ENCODE measurements at regions not wholly inside any gene's neighbourhood (a gene's known extent, or its start where the extent isn't known, plus 50 kb on each side); places are given as distances from the start of the nearest gene placed in this dataset.

DNA sequence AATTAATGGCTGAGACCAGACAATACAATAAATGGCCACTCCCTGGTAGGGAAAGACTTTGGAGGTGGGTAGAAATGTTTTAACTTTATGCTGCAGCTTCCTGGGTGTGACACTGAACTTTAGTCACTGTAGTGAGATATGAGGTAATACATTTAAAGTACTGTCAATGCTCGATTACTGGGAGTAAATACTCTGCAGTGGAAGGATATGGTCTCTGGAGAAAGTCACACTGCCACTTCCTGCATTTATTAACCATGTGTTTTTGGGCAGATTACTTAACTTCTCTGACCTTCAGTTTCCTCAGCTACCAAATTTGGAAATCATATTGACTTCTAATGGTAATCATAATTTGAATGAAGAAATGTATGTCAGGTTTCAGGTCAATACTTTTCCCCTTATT is 317.1 kb upstream of the TGFBR2 start:
- FAIRE-seq (no peak), DNase-seq (peak; percentile 91)
- H3K9me3 ChIP-seq (ENCODE audit: control insufficient read depth in 2 of 2, insufficient read depth in 1 of 2, low read depth in 1 of 2, low read length in 1 of 2) = no peaks in the 10 kb centered on the region
- H3K4me3 ChIP-seq (ENCODE audit: low read depth in 1 of 3, low read length in 3 of 3) = no peak overlapping the region
- peaks cover 0 to 22% (median 7%) of the 10 kb centered on the region in 3 donors for H3K4me1 ChIP-seq (ENCODE audit: control insufficient read depth in 3 of 3, insufficient read depth in 2 of 3, low read depth in 1 of 3, low read length in 2 of 3)
- 0 to 9% (median 2%) methylated on average over 1 of the region's 1 CpG for WGBS, 3 donors
- H3K27me3 ChIP-seq (ENCODE audit: control insufficient read depth in 3 of 3, insufficient read depth in 3 of 3, low read length in 3 of 3) = no peaks in the 10 kb centered on the region
- peak overlapping the region in 2 of 3 donors; percentile 53 to 87 for H3K27ac ChIP-seq (ENCODE audit: low read depth in 1 of 3, low read length in 2 of 3)
- no peaks in the 10 kb centered on the region for H3K36me3 ChIP-seq (ENCODE audit: control insufficient read depth in 3 of 3, insufficient read depth in 2 of 3, low read depth in 1 of 3, low read length in 3 of 3)

DNA sequence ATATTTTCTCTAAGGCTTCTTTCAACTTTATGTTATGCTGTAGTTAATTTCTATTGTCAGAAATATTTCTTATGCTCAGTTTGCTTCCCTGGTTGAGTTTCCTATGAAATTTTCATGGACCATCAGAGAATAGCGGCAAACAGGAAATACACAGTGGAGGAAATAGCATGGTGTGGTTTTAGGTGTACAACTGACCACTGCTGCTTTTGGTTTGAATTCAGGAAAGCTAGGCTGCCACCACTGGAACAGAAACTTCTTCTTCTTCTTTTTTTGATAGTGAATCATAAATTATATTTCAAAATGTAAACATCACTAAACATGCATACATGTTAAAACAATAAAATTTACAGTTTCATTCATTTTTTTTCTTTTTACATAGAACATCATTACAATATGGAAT is 316.6 kb upstream of the TGFBR2 start:
- Histone ChIP-seq H3K9me3 (ENCODE audit: control insufficient read depth in 2 of 2, insufficient read depth in 1 of 2, low read depth in 1 of 2, low read length in 1 of 2) (no peaks in the 10 kb centered on the region), H3K4me3 (ENCODE audit: low read depth in 1 of 3, low read length in 3 of 3) (no peak overlapping the region), H3K27ac (ENCODE audit: low read depth in 1 of 3, low read length in 2 of 3) (peak overlapping the region in 1 of 3 donors; percentile 87), H3K36me3 (ENCODE audit: control insufficient read depth in 3 of 3, insufficient read depth in 2 of 3, low read depth in 1 of 3, low read length in 3 of 3) (no peaks in the 10 kb centered on the region), H3K27me3 (ENCODE audit: control insufficient read depth in 3 of 3, insufficient read depth in 3 of 3, low read length in 3 of 3) (no peaks in the 10 kb centered on the region), H3K4me1 (ENCODE audit: control insufficient read depth in 3 of 3, insufficient read depth in 2 of 3, low read depth in 1 of 3, low read length in 2 of 3) (peaks cover 0 to 21% (median 7%) of the 10 kb centered on the region in 3 donors)
- DNase-seq (no peak), FAIRE-seq (no peak)
- 60 to 90% (median 60%) methylated on average over 1 of the region's 1 CpG for whole genome bisulfite sequencing, 3 donors

DNA sequence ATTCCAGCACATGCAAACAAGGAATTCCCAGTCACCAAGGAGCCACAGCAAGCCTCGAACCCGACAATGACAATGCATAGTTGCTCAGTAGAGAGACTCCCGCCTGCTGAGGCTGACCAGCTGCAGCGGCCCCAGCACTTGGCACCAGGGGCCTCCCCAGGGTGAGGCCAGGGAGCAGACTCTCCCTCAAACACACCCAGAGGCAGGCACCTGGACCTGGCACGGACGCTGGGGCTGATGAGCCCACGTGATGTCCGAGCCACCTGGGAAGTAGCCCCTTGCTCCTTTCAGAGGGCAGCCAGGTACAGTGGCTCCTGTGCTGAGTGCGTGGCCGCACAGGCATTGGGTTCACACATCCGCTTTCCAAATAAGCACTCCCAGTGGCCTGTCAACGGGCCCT is 315.9 kb upstream of the TGFBR2 start:
- Histone ChIP-seq H3K4me3 (ENCODE audit: low read depth in 1 of 3, low read length in 3 of 3) (no peak overlapping the region), H3K9me3 (ENCODE audit: control insufficient read depth in 2 of 2, insufficient read depth in 1 of 2, low read depth in 1 of 2, low read length in 1 of 2) (no peaks in the 10 kb centered on the region), H3K27ac (ENCODE audit: low read depth in 1 of 3, low read length in 2 of 3) (no peak overlapping the region), H3K4me1 (ENCODE audit: control insufficient read depth in 3 of 3, insufficient read depth in 2 of 3, low read depth in 1 of 3, low read length in 2 of 3) (peaks cover 0 to 21% (median 7%) of the 10 kb centered on the region in 3 donors), H3K36me3 (ENCODE audit: control insufficient read depth in 3 of 3, insufficient read depth in 2 of 3, low read depth in 1 of 3, low read length in 3 of 3) (no peaks in the 10 kb centered on the region), H3K27me3 (ENCODE audit: control insufficient read depth in 3 of 3, insufficient read depth in 3 of 3, low read length in 3 of 3) (no peaks in the 10 kb centered on the region)
- DNase-seq (no peak), FAIRE-seq (no peak)
- 94 to 96% (median 94%) methylated on average over 10 to 12 of the region's 12 CpGs for WGBS, 3 donors

DNA sequence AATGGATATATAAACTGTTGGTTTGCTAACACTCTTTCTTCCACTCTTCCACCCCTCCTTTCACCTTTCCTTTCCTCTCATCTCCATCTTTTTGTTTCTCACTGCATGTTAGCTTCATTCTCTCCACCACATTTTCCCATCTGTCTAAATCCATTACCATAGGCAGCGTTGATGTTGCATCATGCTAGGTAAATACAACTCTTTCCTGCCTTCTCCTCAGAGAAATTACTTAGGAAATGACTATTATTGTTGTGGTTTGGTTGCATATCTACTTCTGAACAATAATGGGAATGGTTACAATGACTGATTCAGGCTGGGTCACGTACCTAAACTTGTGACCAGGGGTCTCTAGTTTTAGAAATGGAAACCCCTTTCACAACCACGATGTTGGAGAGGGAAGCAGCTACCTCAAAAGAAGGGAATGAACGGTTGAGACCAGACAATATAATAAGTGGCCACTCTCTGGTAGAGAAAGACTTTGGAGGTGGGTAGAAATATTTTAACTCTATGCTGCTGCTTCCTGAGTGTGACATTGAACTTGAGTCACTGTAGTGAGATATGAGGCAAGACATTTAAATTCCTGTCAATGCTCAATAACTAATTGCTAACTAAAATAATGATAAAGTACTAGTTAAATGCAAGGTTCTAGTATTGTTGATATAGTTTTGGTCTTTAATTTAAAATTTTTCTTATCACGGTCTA is 314.1 kb upstream of the TGFBR2 start:
- 76 to 83% (median 80%) methylated on average over 5 of the region's 5 CpGs for WGBS, 3 donors
- Histone ChIP-seq H3K36me3 (ENCODE audit: control insufficient read depth in 3 of 3, insufficient read depth in 2 of 3, low read depth in 1 of 3, low read length in 3 of 3) (no peaks in the 10 kb centered on the region), H3K4me3 (ENCODE audit: low read depth in 1 of 3, low read length in 3 of 3) (no peak overlapping the region), H3K9me3 (ENCODE audit: control insufficient read depth in 2 of 2, insufficient read depth in 1 of 2, low read depth in 1 of 2, low read length in 1 of 2) (no peaks in the 10 kb centered on the region), H3K27ac (ENCODE audit: low read depth in 1 of 3, low read length in 2 of 3) (peak overlapping the region in 1 of 3 donors; percentile 41), H3K27me3 (ENCODE audit: control insufficient read depth in 3 of 3, insufficient read depth in 3 of 3, low read length in 3 of 3) (no peaks in the 10 kb centered on the region), H3K4me1 (ENCODE audit: control insufficient read depth in 3 of 3, insufficient read depth in 2 of 3, low read depth in 1 of 3, low read length in 2 of 3) (peaks cover 0 to 21% (median 7%) of the 10 kb centered on the region in 3 donors)
- DNase-seq (peak in 1 of 2 donors; percentile 23), FAIRE-seq (no peak)

- H3K27me3 ChIP-seq (ENCODE audit: control insufficient read depth in 3 of 3, insufficient read depth in 3 of 3, low read length in 3 of 3) = no peaks in the 10 kb centered on the region
- H3K4me3 ChIP-seq (ENCODE audit: low read depth in 1 of 3, low read length in 3 of 3) = no peak overlapping the region
- peaks cover 0 to 17% (median 4%) of the 10 kb centered on the region in 3 donors for H3K4me1 ChIP-seq (ENCODE audit: control insufficient read depth in 3 of 3, insufficient read depth in 2 of 3, low read depth in 1 of 3, low read length in 2 of 3)
- H3K9me3 ChIP-seq (ENCODE audit: control insufficient read depth in 2 of 2, insufficient read depth in 1 of 2, low read depth in 1 of 2, low read length in 1 of 2) = no peaks in the 10 kb centered on the region
- WGBS, 3 donors = 88 to 95% (median 92%) methylated on average over 6 of the region's 6 CpGs
- DNase-seq (no peak), FAIRE-seq (no peak)
- H3K36me3 ChIP-seq (ENCODE audit: control insufficient read depth in 3 of 3, insufficient read depth in 2 of 3, low read depth in 1 of 3, low read length in 3 of 3) = no peaks in the 10 kb centered on the region
- no peak overlapping the region for H3K27ac ChIP-seq (ENCODE audit: low read depth in 1 of 3, low read length in 2 of 3)
Measured at GRCh38 chr3:30293621-30294240, 312.7 kb upstream of the TGFBR2 start.

DNA sequence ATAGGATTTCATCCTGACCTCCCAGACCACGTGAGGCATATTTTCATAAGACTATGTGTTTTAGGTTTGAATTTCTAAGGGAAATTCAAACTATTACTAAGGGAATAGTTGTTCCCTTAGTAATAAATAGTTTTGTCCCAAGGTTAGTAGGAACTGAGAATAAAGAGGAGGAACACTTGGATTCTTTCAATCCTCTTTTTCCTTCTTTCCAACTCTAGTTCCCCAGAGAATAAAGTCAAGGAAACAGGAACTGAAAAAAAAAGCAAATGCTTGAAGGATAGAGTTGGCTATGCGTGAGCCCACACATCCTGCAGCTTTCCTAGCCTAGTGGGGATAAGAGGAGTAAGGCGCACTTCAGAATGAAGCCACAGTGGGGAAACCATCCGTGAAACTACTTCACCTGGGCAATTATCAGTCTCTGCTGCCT is 312.1 kb upstream of the TGFBR2 start:
- DNase-seq = no peak
- H3K9me3 ChIP-seq (ENCODE audit: control insufficient read depth in 2 of 2, insufficient read depth in 1 of 2, low read depth in 1 of 2, low read length in 1 of 2) = no peaks in the 10 kb centered on the region
- no peaks in the 10 kb centered on the region for H3K27me3 ChIP-seq (ENCODE audit: control insufficient read depth in 3 of 3, insufficient read depth in 3 of 3, low read length in 3 of 3)
- H3K36me3 ChIP-seq (ENCODE audit: control insufficient read depth in 3 of 3, insufficient read depth in 2 of 3, low read depth in 1 of 3, low read length in 3 of 3) = no peaks in the 10 kb centered on the region
- H3K4me3 ChIP-seq (ENCODE audit: low read depth in 1 of 3, low read length in 3 of 3) = no peak overlapping the region
- no peak for FAIRE-seq
- peaks cover 0 to 12% (median 3%) of the 10 kb centered on the region in 3 donors for H3K4me1 ChIP-seq (ENCODE audit: control insufficient read depth in 3 of 3, insufficient read depth in 2 of 3, low read depth in 1 of 3, low read length in 2 of 3)
- WGBS, 3 donors = 75 to 83% (median 79%) methylated on average over 4 of the region's 4 CpGs
- no peak overlapping the region for H3K27ac ChIP-seq (ENCODE audit: low read depth in 1 of 3, low read length in 2 of 3)

GRCh38 chr3:30297112-30297511 is 309.3 kb upstream of the TGFBR2 start:
- WGBS, 3 donors = 53 to 63% (median 63%) methylated on average over 1 of the region's 1 CpG
- H3K36me3 ChIP-seq (ENCODE audit: control insufficient read depth in 3 of 3, insufficient read depth in 2 of 3, low read depth in 1 of 3, low read length in 3 of 3) = no peaks in the 10 kb centered on the region
- FAIRE-seq (no peak), DNase-seq (no peak)
- peaks cover 0 to 12% (median 0%) of the 10 kb centered on the region in 3 donors for H3K4me1 ChIP-seq (ENCODE audit: control insufficient read depth in 3 of 3, insufficient read depth in 2 of 3, low read depth in 1 of 3, low read length in 2 of 3)
- no peak overlapping the region for H3K4me3 ChIP-seq (ENCODE audit: low read depth in 1 of 3, low read length in 3 of 3)
- no peak overlapping the region for H3K27ac ChIP-seq (ENCODE audit: low read depth in 1 of 3, low read length in 2 of 3)
- no peaks in the 10 kb centered on the region for H3K27me3 ChIP-seq (ENCODE audit: control insufficient read depth in 3 of 3, insufficient read depth in 3 of 3, low read length in 3 of 3)
- no peaks in the 10 kb centered on the region for H3K9me3 ChIP-seq (ENCODE audit: control insufficient read depth in 2 of 2, insufficient read depth in 1 of 2, low read depth in 1 of 2, low read length in 1 of 2)

GRCh38 chr3:30299674-30300385 is 306.6 kb upstream of the TGFBR2 start:
- FAIRE-seq (no peak), DNase-seq (peak; percentile 59 to 60)
- Histone ChIP-seq H3K9me3 (ENCODE audit: control insufficient read depth in 2 of 2, insufficient read depth in 1 of 2, low read depth in 1 of 2, low read length in 1 of 2) (peaks cover 0 to 8% of the 10 kb centered on the region in 2 donors), H3K27me3 (ENCODE audit: control insufficient read depth in 3 of 3, insufficient read depth in 3 of 3, low read length in 3 of 3) (no peaks in the 10 kb centered on the region), H3K4me3 (ENCODE audit: low read depth in 1 of 3, low read length in 3 of 3) (no peak overlapping the region), H3K27ac (ENCODE audit: low read depth in 1 of 3, low read length in 2 of 3) (peak overlapping the region in 1 of 3 donors; percentile 79), H3K36me3 (ENCODE audit: control insufficient read depth in 3 of 3, insufficient read depth in 2 of 3, low read depth in 1 of 3, low read length in 3 of 3) (no peaks in the 10 kb centered on the region), H3K4me1 (ENCODE audit: control insufficient read depth in 3 of 3, insufficient read depth in 2 of 3, low read depth in 1 of 3, low read length in 2 of 3) (peaks cover 0 to 15% (median 0%) of the 10 kb centered on the region in 3 donors)
- WGBS, 3 donors = 51 to 66% (median 61%) methylated on average over 3 of the region's 3 CpGs

Measured in small intestine (tissue), 7 donors.